BE2C (cell line): ENCODE measurements at regions not wholly inside any gene's neighbourhood (a gene's known extent, or its start where the extent isn't known, plus 50 kb on each side); places are given as distances from the start of the nearest gene placed in this dataset.
A peak's percentile ranks its signal among the peaks of the same experiment; 100 is the strongest.

Source experiments
- DNase-seq: peaks from one replicate; pipeline ENCODE4 v3.0.0-alpha.2; 2020
- H3K27me3 ChIP-seq: fragments of 250-450 bp; sonication (Bioruptor Pico); 2 replicates; pipeline ENCODE4 v1.5.1; 2020; ENCODE audit warnings: mild to moderate bottlenecking
- H3K36me3 ChIP-seq: fragments of 250-450 bp; sonication (Bioruptor Pico); 2 replicates; pipeline ENCODE4 v1.5.1; 2020; ENCODE audit warnings: mild to moderate bottlenecking
- H3K4me1 ChIP-seq: fragments of 250-450 bp; sonication (Bioruptor Pico); 2 replicates; pipeline ENCODE4 v1.5.1; 2020
- H3K4me3 ChIP-seq: 2 replicates; pipeline ENCODE4 v1.5.1; 2011; ENCODE audit warnings: low read depth, low read length
- H3K9me3 ChIP-seq: fragments of 250-450 bp; sonication (Bioruptor Pico); 2 replicates; pipeline ENCODE4 v1.5.1; 2020
- TF ChIP-seq, protein P1 (sequence below): IDR thresholded peaks from 2 replicates; pipeline ENCODE4 v1.5.1; 2012; ENCODE audit warnings: mild to moderate bottlenecking, low read depth, low read length

DNA sequence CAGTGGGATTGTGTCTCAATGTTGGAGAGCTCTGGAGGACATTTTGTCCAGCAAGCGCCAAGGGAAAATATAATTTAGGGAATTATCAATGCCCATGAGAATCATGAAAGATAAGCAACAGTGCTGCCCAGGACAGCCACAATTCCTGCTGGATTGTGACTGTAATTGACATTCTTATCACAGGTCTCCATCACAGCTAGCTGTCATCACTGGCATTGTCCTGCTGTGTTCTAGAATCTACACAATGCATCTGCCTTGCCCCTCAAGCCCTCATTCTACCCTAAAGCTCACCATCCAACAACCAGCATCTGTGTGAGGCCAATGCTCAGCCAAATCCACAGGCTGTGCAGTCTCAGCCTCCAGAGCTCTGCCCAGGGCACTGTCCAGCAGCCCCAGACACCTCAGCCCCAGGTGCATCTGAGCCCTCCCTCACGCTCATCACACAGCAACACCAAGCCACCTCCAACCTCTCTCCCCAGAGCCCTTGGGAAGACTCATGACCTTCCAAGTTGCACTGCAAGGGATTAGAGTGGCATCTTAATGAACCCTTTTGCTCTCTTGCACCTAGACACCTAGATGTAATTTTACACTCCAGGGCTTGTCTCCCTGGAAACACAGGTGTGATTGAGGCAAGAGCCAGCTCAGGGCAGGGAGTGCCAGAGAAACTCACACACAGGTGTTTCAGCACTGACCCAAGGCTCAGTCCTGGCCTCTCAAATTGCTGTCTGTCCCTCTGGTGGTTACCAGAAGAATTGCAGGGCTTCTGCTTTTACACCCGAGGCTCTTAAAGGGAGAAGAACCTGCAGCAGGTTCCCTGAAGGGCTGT is 85.2 kb upstream of the PHACTR3 start:
- TF ChIP-seq, protein P1, sequence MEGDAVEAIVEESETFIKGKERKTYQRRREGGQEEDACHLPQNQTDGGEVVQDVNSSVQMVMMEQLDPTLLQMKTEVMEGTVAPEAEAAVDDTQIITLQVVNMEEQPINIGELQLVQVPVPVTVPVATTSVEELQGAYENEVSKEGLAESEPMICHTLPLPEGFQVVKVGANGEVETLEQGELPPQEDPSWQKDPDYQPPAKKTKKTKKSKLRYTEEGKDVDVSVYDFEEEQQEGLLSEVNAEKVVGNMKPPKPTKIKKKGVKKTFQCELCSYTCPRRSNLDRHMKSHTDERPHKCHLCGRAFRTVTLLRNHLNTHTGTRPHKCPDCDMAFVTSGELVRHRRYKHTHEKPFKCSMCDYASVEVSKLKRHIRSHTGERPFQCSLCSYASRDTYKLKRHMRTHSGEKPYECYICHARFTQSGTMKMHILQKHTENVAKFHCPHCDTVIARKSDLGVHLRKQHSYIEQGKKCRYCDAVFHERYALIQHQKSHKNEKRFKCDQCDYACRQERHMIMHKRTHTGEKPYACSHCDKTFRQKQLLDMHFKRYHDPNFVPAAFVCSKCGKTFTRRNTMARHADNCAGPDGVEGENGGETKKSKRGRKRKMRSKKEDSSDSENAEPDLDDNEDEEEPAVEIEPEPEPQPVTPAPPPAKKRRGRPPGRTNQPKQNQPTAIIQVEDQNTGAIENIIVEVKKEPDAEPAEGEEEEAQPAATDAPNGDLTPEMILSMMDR: peak; percentile 86
- no peaks in the 10 kb centered on the region; the same call in 1 of the 2 replicates for H3K4me1 ChIP-seq
- H3K4me3 ChIP-seq: no peak overlapping the region
- peaks cover 47% of the 10 kb centered on the region for H3K27me3 ChIP-seq
- no peaks in the 10 kb centered on the region for H3K9me3 ChIP-seq
- peak; percentile 42 for DNase-seq
- H3K36me3 ChIP-seq: no peaks in the 10 kb centered on the region

DNA sequence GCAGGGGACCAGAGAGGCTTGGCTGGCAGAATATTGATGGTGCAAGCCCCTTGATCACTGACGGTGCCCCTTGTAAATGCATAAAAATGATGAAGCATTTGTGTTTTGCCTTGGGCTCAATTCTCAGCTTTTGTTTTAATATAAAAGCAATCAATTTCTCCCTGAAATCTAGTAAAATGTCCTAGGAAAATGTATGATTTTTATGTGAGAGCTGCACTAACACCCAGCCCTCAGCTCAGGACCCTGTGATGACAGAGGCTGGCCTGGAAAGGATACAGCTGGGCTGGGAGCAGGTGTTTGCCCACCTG is 84.7 kb upstream of the PHACTR3 start:
- H3K9me3 ChIP-seq: no peaks in the 10 kb centered on the region
- TF ChIP-seq, protein P1: no peak
- no peaks in the 10 kb centered on the region for H3K36me3 ChIP-seq
- H3K27me3 ChIP-seq: peaks cover 47% of the 10 kb centered on the region
- no peak for DNase-seq
- no peak overlapping the region for H3K4me3 ChIP-seq
- H3K4me1 ChIP-seq: no peaks in the 10 kb centered on the region; the same call in 1 of the 2 replicates

DNA sequence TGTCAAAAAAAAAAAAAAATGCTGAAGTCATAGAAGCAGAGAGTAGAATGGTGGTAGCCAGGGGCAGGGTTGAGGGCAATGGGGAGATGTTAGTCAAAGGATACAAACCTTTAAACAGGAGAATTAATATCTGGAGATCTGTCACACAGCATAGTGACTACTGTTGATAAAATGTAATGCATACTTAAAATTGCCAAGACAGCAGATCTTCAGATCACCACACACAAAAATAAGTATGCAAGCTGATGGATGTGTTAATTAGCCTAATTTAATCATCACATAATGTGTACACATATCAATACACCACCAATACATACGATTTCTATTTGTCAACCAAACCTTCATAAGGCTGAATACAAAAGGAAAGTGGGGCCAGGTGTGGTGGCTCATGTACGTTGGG is 83.5 kb upstream of the PHACTR3 start:
- no peak overlapping the region for H3K4me3 ChIP-seq
- TF ChIP-seq, protein P1: no peak
- DNase-seq: no peak
- no peaks in the 10 kb centered on the region for H3K36me3 ChIP-seq
- H3K4me1 ChIP-seq: no peaks in the 10 kb centered on the region
- no peaks in the 10 kb centered on the region for H3K9me3 ChIP-seq
- H3K27me3 ChIP-seq: peaks cover 49% of the 10 kb centered on the region

DNA sequence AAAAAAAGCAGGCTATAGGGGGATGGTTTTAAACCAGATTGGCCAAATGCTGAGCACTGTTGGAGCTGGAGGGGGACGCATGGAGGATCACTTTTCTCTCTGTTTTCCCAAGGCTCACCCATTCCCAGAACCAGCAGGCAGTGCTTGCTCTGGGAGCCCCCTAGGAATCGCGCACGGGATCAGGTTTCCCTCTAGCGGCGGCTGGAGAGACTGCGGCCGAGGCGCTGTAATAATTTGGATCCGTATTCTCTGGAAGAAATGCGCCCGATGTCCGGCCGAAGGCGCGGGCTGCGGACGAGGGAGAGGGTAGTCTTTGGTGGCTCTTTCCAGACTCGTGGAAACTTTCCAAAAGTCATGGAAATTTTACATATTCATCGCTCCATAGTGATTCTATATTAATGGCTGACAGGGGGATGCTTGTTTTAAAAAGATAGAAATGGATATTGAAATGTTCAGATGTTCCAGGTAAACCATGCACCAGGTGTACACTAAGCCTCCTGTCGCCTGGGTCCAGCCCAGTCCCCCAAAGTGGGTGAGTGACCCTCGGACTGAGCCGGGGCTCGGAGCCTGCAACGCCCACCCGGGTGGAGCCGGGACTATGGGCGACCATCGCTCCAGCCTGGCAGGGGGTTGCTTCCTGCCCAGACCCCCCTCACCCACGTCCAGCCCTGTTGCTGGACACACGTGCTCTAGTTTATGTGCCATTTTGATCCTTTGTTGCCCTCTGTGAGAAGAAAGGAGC is 78.7 kb upstream of the PHACTR3 start:
- peaks cover 89% of the 10 kb centered on the region for H3K27me3 ChIP-seq
- DNase-seq: peak; percentile 80
- TF ChIP-seq, protein P1: peak; percentile 92

DNA sequence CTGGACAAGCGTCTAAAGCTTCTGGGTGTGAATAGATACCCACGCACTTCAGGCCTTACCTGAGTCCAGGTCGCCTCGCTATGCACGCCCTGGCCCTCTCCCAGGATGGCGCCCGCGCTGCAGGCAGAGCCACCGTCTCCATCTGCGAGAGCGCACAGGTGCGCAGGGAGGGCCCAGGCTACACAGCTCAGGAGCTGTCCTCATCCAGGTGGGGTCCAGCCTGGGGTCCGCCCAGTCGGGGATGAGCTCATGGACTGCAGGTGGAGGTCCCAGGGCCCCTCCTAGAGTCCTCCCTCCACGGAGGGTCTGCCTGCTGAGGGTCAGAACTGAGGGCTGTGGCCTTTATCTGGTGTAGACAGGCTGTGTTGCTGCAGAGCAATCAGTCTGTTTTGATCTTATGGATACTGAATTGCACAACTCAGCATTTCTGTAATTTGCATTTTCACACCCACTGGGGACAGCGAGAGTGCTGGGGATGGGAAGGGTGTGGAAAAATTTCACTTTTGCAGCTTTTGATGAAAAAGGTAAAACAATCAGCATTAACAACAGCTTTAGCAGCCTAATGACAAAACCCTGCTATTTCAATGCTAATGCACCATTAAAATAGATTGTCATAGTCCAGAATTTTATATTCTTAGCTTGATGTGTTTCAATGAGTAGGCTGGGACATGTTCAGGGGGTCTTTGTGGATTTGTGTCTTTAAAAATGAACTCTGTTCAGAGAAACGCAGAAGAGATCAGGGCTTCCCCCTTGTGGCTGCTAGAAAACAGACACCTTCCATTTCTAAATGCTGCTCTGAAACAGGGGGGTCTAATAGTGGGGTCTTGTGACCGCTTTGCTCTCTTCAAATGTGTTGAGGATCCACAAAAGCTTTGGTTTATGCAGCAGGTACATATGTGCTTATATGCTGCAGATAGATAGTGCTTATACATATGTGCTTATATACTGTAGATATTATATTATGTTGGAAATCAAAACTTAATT is 77.8 kb upstream of the PHACTR3 start:
- TF ChIP-seq, protein P1: peak; percentile 63
- no peaks in the 10 kb centered on the region; the same call in 1 of the 2 replicates for H3K36me3 ChIP-seq
- H3K27me3 ChIP-seq: peaks cover 89% of the 10 kb centered on the region
- H3K4me1 ChIP-seq: no peaks in the 10 kb centered on the region
- DNase-seq: no peak
- H3K9me3 ChIP-seq: no peaks in the 10 kb centered on the region
- no peak overlapping the region for H3K4me3 ChIP-seq

More for the DNA sequence above, 78.7 kb upstream of the PHACTR3 start:
- H3K9me3 ChIP-seq: no peaks in the 10 kb centered on the region
- H3K4me3 ChIP-seq: no peak overlapping the region
- no peaks in the 10 kb centered on the region; the same call in 1 of the 2 replicates for H3K36me3 ChIP-seq
- H3K4me1 ChIP-seq: no peaks in the 10 kb centered on the region
